IPS-15b (cell line): ENCODE measurements at regions not wholly inside any gene's neighbourhood (a gene's known extent, or its start where the extent isn't known, plus 50 kb on each side); places are given as distances from the start of the nearest gene placed in this dataset.

Source experiments
- H3K27me3 ChIP-seq: one replicate; pipeline ENCODE4 v1.6.1; 2013; ENCODE audit warnings: low read length; ENCODE audit not compliant: control insufficient read depth, insufficient read depth
- H3K36me3 ChIP-seq: one replicate; pipeline ENCODE4 v1.6.1; 2013; ENCODE audit warnings: low read length; ENCODE audit not compliant: control insufficient read depth, insufficient read depth
- H3K4me1 ChIP-seq: one replicate; pipeline ENCODE4 v1.6.1; 2013; ENCODE audit warnings: mild to moderate bottlenecking, low read length; ENCODE audit not compliant: control insufficient read depth, insufficient read depth
- H3K4me3 ChIP-seq: one replicate; pipeline ENCODE4 v1.5.1; 2013; ENCODE audit warnings: low read depth, low read length
- H3K9ac ChIP-seq: one replicate; pipeline ENCODE4 v1.6.1; 2013; ENCODE audit warnings: low read depth, mild to moderate bottlenecking, low read length
- H3K9me3 ChIP-seq: one replicate; pipeline ENCODE4 v1.6.1; 2013; ENCODE audit warnings: mild to moderate bottlenecking, low read length; ENCODE audit not compliant: control insufficient read depth, insufficient read depth

DNA sequence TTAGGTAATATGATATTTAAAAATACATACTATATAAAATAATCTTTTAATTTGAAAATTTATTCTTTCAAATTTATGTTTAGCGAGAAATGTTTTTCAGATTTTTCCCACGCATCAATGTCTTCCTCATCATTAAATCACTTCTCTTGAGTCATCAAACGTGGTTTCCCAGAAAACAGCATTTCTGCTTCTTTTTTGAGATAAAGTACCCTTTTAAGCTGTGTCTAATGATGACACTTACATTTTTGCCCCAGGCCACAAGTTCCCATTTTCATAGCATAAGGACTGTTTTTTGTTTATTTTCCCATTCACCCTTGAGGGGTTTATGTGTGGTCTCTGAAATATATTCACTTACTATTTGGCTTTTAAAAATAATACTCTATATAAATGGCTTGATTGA is 139.0 kb upstream of the HS3ST3A1 start:
- no peaks in the 10 kb centered on the region for H3K9me3 ChIP-seq
- H3K4me3 ChIP-seq: no peak overlapping the region
- H3K4me1 ChIP-seq: no peaks in the 10 kb centered on the region
- no peaks in the 10 kb centered on the region for H3K27me3 ChIP-seq
- H3K9ac ChIP-seq: no peak overlapping the region
- H3K36me3 ChIP-seq: no peaks in the 10 kb centered on the region

DNA sequence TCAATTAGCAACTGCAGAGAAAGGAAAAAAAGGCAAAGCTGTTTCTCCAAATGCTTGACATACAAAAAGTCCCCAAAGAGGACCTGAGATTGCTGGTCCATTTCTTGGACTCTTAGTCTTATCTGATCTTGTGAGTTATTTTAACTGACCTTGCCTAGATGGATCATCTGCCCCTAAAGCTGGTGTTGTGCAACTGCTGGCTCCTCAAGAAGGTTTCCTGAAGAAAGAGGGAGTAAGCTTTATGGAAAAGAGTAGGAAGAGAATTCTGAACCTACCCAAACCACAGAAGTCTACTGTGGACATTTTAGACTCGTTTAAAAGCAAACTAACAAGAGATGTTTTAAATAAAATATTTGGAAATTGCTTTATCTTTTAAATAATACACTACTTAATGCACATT is 140.0 kb upstream of the HS3ST3A1 start:
- Histone ChIP-seq H3K4me1 (no peaks in the 10 kb centered on the region), H3K27me3 (no peaks in the 10 kb centered on the region), H3K9ac (no peak overlapping the region), H3K9me3 (no peaks in the 10 kb centered on the region), H3K4me3 (no peak overlapping the region), H3K36me3 (no peaks in the 10 kb centered on the region)

DNA sequence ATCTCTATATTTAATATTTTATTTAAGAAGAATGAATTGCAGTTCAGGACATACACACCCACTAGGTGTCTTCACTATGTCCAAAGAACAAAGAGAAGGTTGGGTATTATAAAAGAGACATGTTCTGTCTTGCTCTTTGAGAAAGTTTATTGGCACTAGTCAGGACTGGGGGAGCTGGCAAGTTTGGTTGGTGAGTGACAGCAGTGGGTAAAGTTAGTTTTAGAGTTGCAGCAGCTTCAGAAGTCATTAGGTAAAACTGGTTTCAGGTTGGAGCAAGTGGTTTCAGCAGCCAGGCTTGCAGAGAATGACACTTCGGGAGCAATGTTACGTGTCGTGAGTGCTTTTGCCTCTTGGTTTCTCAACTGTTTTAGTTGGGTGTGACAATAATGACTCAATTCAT is 142.2 kb upstream of the HS3ST3A1 start:
- H3K9ac ChIP-seq: no peak overlapping the region
- no peaks in the 10 kb centered on the region for H3K4me1 ChIP-seq
- H3K27me3 ChIP-seq: no peaks in the 10 kb centered on the region

DNA sequence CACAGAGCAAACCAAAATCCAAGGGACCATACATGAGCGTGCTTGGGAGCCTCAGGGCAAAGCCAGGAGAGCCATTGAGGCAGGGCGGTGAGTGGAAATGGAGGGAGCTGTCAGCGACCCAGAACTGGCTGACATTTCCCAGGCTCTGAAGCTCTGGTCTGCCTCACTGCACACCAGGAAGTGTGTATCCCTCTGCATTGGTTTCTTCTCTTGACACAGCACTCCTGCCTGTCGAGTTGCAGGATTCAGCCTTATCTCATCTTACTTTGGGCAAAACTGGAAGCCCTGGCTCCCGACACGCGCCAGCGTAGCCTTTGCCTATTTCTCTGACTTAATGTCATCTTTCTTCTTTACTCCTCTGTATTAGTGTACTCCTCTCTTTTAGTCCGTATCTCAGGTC is 144.7 kb upstream of the HS3ST3A1 start:
- H3K9ac ChIP-seq: no peak overlapping the region
- H3K4me3 ChIP-seq: no peak overlapping the region
- H3K4me1 ChIP-seq: peaks cover 7% of the 10 kb centered on the region
- no peaks in the 10 kb centered on the region for H3K27me3 ChIP-seq
- H3K9me3 ChIP-seq: no peaks in the 10 kb centered on the region
- no peaks in the 10 kb centered on the region for H3K36me3 ChIP-seq

More for the DNA sequence above, 142.2 kb upstream of the HS3ST3A1 start:
- Histone ChIP-seq H3K36me3 (no peaks in the 10 kb centered on the region), H3K9me3 (no peaks in the 10 kb centered on the region), H3K4me3 (no peak overlapping the region)

DNA sequence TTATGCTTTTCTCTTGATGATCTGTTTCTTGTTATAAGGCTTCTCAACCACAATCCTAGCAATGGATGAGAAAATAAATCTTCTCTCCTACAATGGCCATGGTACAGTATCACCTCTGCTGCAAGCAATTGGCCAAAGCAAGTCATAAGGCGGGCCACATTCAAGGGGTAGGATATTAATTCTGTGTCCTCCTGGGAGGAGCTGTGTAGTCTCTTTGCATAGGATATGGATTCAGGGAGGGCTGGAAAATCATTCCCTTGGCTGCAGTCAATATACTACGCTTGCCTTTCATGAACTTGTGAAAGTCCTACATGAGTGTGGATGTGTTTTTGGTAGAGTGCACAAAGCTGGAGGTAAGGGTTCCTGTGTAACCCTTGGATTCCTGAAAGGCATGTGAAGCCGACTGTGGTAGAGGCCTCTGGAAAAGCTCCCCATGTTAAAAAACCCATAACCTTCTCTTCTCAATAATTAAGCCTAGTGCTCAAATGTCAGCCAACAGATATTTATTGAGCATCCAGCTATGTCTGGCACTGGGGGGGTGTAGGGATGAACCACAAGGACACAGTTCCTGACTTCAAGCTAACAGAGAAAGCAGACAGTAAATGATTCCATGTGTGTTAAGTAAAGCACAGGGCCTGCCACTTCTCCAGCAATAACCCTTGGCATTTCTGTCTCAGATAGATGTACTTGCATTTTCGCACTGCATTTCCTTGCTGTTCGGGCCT is 147.6 kb upstream of the HS3ST3A1 start:
- no peak overlapping the region for H3K9ac ChIP-seq

DNA sequence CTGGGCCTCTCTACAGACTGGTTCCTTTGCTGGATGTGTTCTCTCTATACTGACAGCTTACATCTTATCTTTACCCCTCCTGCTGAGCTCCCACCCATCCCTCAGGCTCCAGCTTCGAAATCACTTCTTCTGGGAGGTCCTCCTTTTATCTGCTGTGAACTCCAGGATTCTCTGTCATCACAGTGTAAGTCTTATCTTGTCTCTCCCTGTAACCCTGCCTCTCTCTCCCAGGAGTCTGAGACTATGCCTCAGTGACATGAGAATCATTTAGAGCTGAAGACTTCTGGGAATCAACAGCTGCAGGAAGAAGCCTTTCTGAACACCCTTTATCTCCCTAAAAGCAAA is 148.1 kb upstream of the HS3ST3A1 start:
- no peaks in the 10 kb centered on the region for H3K9me3 ChIP-seq

More for the DNA sequence above, 147.6 kb upstream of the HS3ST3A1 start:
- Histone ChIP-seq H3K27me3 (no peaks in the 10 kb centered on the region), H3K9me3 (no peaks in the 10 kb centered on the region), H3K36me3 (no peaks in the 10 kb centered on the region), H3K4me3 (no peak overlapping the region), H3K4me1 (peaks cover 9% of the 10 kb centered on the region)

DNA sequence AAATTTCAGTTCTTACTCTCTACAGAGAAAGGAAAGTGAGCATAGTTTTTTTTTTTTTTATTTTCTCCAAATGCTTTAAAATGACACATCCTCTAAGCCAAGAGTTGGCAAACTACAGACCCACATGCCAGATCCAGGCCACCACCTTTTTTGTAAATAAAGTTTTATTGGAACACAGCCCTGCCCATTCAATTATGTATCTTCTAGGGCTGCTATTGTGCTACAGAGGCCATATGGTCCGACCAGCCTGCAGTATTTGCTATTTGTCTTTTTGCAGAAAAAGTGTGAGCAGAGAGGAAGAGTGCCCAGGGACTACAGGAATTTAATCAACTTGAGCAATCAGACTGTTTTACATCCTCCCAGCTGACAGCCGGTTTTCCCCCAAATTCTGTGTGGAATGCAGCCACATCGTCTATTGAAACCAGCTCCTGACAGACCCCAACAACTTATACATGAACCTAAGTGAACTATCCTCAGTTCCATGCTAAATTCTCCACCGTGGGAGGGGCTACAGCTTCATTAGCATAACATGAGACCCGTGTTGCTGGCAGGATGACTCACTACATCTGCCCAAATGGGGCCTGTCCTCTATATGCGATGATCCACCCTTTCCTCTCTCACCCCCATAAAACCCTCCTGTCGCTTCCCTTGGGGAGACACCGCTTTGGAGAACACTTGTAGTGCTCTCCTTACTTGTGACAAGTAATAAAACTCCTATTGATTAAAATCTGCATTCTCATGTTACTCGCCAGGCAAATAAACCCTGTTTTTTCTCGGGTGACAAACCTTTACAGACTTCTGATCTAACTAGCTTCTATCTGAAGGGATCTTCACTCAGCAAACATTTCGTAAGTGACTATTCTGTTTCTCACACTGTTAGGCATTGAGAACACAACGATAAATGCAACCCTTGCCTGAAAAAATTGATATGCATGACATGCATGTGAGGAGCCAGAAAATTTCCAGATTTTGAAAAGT is 149.4 kb upstream of the HS3ST3A1 start:
- H3K9ac ChIP-seq: no peak overlapping the region
- H3K36me3 ChIP-seq: no peaks in the 10 kb centered on the region
- H3K27me3 ChIP-seq: no peaks in the 10 kb centered on the region
- H3K4me3 ChIP-seq: no peak overlapping the region
- no peaks in the 10 kb centered on the region for H3K9me3 ChIP-seq
- H3K4me1 ChIP-seq: peaks cover 9% of the 10 kb centered on the region

More for the DNA sequence above, 148.1 kb upstream of the HS3ST3A1 start:
- peaks cover 9% of the 10 kb centered on the region for H3K4me1 ChIP-seq
- H3K9ac ChIP-seq: no peak overlapping the region
- H3K4me3 ChIP-seq: no peak overlapping the region
- no peaks in the 10 kb centered on the region for H3K27me3 ChIP-seq
- no peaks in the 10 kb centered on the region for H3K36me3 ChIP-seq

DNA sequence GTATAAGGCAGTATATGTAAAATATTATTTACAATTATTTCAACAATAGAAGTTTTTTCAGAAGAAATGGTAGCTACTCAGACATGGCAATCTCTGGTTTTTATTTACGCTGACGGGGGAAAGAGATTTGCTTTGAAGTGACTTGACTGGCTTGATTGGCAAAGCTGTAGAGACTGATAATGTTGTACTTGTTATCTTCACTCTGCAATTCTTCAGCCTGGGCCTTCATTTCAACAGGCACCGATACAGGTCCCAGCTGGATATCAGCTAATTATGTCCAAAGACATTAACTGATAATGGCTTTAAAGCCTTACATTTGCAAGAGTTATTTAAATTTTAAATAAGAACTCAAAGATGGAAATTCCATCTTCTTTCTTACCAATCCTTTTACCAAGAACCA is 151.4 kb upstream of the HS3ST3A1 start:
- H3K36me3 ChIP-seq: no peaks in the 10 kb centered on the region
- H3K9me3 ChIP-seq: no peaks in the 10 kb centered on the region
- no peak overlapping the region for H3K9ac ChIP-seq
- H3K27me3 ChIP-seq: no peaks in the 10 kb centered on the region
- H3K4me3 ChIP-seq: no peak overlapping the region
- peaks cover 9% of the 10 kb centered on the region for H3K4me1 ChIP-seq

DNA sequence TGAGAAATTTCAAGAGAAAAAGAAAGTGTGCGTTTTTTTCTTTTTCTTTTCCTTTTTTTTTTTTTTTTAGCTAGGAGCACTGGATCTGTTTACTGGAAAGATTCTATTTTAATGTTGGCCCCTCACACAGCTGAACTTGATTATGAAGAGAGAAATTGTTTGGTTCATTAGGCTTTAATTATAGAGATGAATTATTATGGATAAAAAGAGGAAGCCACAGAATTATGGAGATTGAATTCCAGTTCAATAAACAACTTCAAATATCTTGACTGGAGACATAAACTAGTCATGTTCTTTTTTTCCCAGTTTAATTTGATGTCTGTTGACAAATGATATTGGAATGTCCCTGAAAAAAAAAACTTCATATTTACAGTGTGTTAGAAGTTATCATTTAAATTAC is 152.0 kb upstream of the HS3ST3A1 start:
- Histone ChIP-seq H3K4me1 (peaks cover 9% of the 10 kb centered on the region), H3K36me3 (no peaks in the 10 kb centered on the region), H3K9ac (no peak overlapping the region), H3K27me3 (no peaks in the 10 kb centered on the region), H3K9me3 (no peaks in the 10 kb centered on the region), H3K4me3 (no peak overlapping the region)

DNA sequence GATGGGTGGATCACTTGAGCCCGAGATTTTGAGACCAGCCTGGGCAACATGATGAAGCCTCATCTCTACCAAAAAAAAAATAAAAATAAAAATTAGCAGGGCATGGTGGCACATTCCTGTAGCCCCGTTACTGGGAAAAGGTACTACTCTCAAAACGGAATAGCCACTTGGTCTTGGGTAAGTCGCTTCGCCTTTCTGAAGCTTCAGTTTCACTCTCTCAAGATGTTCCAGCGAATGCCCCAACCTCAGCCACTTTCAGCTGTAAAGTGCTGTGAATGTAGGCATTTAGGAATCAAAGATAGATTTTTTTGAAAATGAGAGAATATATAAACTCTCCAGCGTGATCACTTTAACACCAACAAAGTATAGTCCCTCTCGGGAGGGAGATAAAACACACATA is 154.1 kb upstream of the HS3ST3A1 start:
- H3K36me3 ChIP-seq: no peaks in the 10 kb centered on the region
- peaks cover 7% of the 10 kb centered on the region for H3K4me1 ChIP-seq
- no peak overlapping the region for H3K4me3 ChIP-seq
- no peaks in the 10 kb centered on the region for H3K27me3 ChIP-seq
- H3K9me3 ChIP-seq: no peaks in the 10 kb centered on the region
- no peak overlapping the region for H3K9ac ChIP-seq

DNA sequence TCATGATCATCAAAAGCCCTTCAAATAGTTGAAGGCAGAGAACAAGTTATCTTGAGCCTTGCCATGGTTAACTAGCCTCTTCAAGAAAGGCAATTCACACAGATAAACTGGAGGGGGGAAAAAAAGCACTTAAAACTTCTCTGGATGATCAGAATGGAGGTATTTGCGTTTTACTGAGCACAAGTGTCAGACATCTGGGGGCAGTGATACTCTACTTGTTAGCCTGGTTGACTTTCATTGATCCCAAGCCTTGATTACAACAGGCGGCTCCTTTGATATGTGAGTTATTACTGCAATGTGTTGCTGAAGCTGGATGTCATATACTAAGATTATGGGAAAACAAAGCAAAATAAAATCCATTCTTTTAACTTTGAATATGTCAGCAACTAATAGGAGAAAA is 155.0 kb upstream of the HS3ST3A1 start:
- Histone ChIP-seq H3K36me3 (no peaks in the 10 kb centered on the region), H3K9me3 (no peaks in the 10 kb centered on the region), H3K9ac (no peak overlapping the region), H3K4me3 (no peak overlapping the region), H3K4me1 (no peaks in the 10 kb centered on the region), H3K27me3 (no peaks in the 10 kb centered on the region)

DNA sequence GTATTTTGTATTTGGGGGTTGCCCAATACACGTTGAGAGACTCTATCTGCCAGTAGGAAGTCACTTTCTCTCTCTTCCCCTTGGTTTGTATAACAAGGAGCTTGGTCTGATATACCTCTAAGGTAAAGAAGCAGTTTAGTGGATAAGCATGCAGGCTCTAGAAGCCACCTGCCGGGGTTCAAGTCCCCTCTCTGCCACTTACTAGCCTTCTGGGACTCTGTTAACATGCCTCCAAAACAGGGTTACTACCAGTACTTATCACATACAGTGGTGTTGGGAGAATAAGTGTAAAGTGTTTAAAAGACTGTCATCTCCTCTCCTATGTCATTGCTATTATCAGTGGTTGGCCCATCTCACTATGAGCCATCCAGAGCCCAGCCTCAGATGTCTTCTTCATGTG is 156.1 kb upstream of the HS3ST3A1 start:
- no peaks in the 10 kb centered on the region for H3K4me1 ChIP-seq
- no peaks in the 10 kb centered on the region for H3K36me3 ChIP-seq
- no peaks in the 10 kb centered on the region for H3K9me3 ChIP-seq
- no peaks in the 10 kb centered on the region for H3K27me3 ChIP-seq
- H3K4me3 ChIP-seq: no peak overlapping the region
- H3K9ac ChIP-seq: no peak overlapping the region
